ENCODE measurements at regions not wholly inside any gene's neighbourhood (a gene's known extent, or its start where the extent isn't known, plus 50 kb on each side); places are given as distances from the start of the nearest gene placed in this dataset.

DNA sequence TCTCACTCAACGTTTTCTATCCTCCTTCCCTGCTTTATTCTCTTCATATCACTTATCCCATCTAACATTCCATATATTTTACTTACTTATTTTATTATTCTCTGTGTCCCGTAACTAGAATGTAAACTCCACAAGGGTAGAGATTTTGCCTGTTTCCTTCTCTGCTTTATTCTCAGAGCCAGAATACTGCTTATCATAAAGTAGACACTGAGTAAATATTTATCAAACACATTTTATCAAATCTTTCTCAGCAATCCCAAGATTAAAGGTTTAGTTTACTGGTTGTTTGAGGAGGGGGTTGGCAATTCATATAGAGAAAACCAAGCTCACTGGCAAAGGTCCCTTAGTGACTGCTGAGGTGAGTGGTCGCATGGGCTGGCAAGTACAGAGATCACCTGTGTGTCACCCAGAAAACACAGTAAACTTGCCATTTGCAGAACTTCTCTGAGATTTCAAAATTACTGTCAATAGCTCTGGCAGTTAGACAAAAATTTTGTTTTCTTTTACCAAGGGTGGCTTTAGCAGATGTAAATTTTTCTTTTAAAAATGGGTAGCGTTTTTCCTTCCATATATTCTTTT is 662.4 kb downstream of the UTRN start:
- Histone ChIP-seq H4K20me1 (ENCODE audit: insufficient read depth, low read length) (no peaks in the 10 kb centered on the region), H3K36me3 (ENCODE audit: insufficient read depth, low read length) (no peaks in the 10 kb centered on the region), H3K27ac (ENCODE audit: low read depth, low read length, poor library complexity, severe bottlenecking) (no peak overlapping the region), H2AFZ (ENCODE audit: low read length) (no peak overlapping the region), H3K27me3 (ENCODE audit: insufficient read depth, low read length) (no peaks in the 10 kb centered on the region), H3K4me2 (ENCODE audit: low read length) (no peak overlapping the region), H3K9me2 (ENCODE audit: low read depth, low read length) (no peaks in the 10 kb centered on the region), H3F3A (ENCODE audit: insufficient read depth, low read length) (no peaks in the 10 kb centered on the region), H3K9ac (ENCODE audit: low read length) (no peak overlapping the region), H3K79me2 (ENCODE audit: insufficient read depth, low read length) (no peaks in the 10 kb centered on the region), H3K9me3 (ENCODE audit: low read length) (no peaks in the 10 kb centered on the region), H3K4me1 (ENCODE audit: insufficient read depth, low read length, severe bottlenecking) (no peaks in the 10 kb centered on the region), H3K4me3 (ENCODE audit: low read depth, low read length, poor library complexity, severe bottlenecking) (no peak overlapping the region)
- TF ChIP-seq, protein P1, sequence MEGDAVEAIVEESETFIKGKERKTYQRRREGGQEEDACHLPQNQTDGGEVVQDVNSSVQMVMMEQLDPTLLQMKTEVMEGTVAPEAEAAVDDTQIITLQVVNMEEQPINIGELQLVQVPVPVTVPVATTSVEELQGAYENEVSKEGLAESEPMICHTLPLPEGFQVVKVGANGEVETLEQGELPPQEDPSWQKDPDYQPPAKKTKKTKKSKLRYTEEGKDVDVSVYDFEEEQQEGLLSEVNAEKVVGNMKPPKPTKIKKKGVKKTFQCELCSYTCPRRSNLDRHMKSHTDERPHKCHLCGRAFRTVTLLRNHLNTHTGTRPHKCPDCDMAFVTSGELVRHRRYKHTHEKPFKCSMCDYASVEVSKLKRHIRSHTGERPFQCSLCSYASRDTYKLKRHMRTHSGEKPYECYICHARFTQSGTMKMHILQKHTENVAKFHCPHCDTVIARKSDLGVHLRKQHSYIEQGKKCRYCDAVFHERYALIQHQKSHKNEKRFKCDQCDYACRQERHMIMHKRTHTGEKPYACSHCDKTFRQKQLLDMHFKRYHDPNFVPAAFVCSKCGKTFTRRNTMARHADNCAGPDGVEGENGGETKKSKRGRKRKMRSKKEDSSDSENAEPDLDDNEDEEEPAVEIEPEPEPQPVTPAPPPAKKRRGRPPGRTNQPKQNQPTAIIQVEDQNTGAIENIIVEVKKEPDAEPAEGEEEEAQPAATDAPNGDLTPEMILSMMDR (IDR thresholded peaks at IDR 0.05; ENCODE audit: low read length) = no peak
- no peak for TF ChIP-seq EZH2 (IDR thresholded peaks at IDR 0.05; ENCODE audit: borderline replicate concordance, low read length)

DNA sequence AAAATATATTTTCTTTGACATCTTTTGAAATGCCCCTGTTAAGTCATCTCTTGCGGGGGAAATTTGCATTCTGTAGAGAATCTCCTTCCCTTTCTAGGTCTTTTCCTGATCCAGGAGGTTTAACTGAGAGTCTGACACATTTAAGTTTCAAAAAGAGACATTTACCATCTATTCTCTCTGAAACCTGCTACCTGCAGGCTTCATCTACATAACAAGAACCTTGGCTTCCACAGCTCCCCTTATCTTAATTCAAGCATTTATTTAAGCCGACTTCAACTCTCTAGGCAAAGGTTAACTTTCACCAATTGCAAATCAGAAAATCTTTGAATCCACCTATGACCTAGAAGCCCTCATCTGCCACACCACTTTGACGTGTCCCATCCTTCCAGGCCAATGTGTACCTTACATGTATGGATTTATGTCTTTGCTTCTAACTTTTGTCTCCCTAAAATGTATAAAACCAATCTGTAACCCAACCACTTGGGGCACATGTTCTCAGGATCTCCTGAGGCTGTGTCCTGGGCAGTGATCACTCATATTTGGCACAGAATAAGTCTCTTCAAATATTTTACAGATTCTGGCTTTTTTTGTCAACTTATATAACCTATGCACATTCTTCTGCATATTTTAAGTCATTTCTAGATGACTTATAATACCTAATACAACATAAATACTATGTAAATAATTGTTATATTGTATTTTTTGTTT is 666.7 kb downstream of the UTRN start:
- H3K79me2 ChIP-seq (ENCODE audit: insufficient read depth, low read length) = no peaks in the 10 kb centered on the region
- H3F3A ChIP-seq (ENCODE audit: insufficient read depth, low read length) = no peaks in the 10 kb centered on the region
- no peaks in the 10 kb centered on the region for H4K20me1 ChIP-seq (ENCODE audit: insufficient read depth, low read length)
- no peaks in the 10 kb centered on the region for H3K4me1 ChIP-seq (ENCODE audit: insufficient read depth, low read length, severe bottlenecking)
- H3K36me3 ChIP-seq (ENCODE audit: insufficient read depth, low read length) = no peaks in the 10 kb centered on the region
- no peaks in the 10 kb centered on the region for H3K9me3 ChIP-seq (ENCODE audit: low read length)
- H3K27ac ChIP-seq (ENCODE audit: low read depth, low read length, poor library complexity, severe bottlenecking) = no peak overlapping the region
- no peak overlapping the region for H3K9ac ChIP-seq (ENCODE audit: low read length)
- no peak overlapping the region for H3K4me3 ChIP-seq (ENCODE audit: low read depth, low read length, poor library complexity, severe bottlenecking)
- no peak overlapping the region for H3K4me2 ChIP-seq (ENCODE audit: low read length)
- no peak overlapping the region for H2AFZ ChIP-seq (ENCODE audit: low read length)
- no peaks in the 10 kb centered on the region for H3K9me2 ChIP-seq (ENCODE audit: low read depth, low read length)
- H3K27me3 ChIP-seq (ENCODE audit: insufficient read depth, low read length) = no peaks in the 10 kb centered on the region
- TF ChIP-seq, protein P1 (IDR thresholded peaks at IDR 0.05; ENCODE audit: low read length) = no peak
- TF ChIP-seq EZH2 (IDR thresholded peaks at IDR 0.05; ENCODE audit: borderline replicate concordance, low read length) = no peak

DNA sequence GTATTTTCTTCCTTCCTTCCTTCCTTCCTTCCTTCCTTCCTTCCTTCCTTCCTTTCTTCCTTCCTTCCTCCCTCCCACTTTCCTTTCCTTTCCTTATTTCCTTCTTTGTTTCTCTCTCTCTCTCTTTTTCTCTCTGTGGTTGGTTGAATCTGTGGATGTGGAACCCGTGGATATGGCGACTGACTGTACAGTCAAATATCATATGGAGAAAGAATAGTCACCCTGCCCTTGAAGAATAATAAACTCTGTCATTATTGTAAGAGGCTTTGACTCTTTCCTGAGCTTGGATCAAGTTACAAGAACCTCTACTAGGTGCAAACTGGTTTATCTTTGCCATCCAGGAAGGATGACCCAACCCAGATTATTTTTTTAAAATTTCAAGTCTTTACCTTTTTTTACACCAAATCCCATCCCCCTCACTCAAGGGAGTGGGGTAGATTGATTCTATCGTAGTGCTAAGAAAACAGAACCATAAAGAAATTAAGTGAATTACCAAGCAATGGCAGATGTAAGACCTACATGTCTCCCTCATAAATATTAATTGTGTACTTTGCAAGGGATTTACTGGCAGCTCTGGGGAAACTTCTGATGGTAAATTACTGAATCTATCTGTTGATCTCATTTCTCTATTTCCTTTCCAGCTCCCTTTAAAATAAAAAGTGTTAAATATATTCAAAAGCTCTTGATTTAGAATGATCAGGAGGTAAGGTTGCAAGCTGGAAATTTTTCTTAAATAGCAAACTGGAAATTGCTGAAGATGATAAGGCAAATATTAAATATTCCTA is 667.5 kb downstream of the UTRN start:
- Histone ChIP-seq H3K79me2 (ENCODE audit: insufficient read depth, low read length) (no peaks in the 10 kb centered on the region), H3K9me3 (ENCODE audit: low read length) (no peaks in the 10 kb centered on the region), H3K9me2 (ENCODE audit: low read depth, low read length) (no peaks in the 10 kb centered on the region), H3K4me2 (ENCODE audit: low read length) (no peak overlapping the region), H3F3A (ENCODE audit: insufficient read depth, low read length) (no peaks in the 10 kb centered on the region), H3K4me1 (ENCODE audit: insufficient read depth, low read length, severe bottlenecking) (no peaks in the 10 kb centered on the region), H4K20me1 (ENCODE audit: insufficient read depth, low read length) (no peaks in the 10 kb centered on the region), H3K27me3 (ENCODE audit: insufficient read depth, low read length) (no peaks in the 10 kb centered on the region), H3K4me3 (ENCODE audit: low read depth, low read length, poor library complexity, severe bottlenecking) (no peak overlapping the region), H3K27ac (ENCODE audit: low read depth, low read length, poor library complexity, severe bottlenecking) (no peak overlapping the region), H3K9ac (ENCODE audit: low read length) (no peak overlapping the region), H3K36me3 (ENCODE audit: insufficient read depth, low read length) (no peaks in the 10 kb centered on the region), H2AFZ (ENCODE audit: low read length) (no peak overlapping the region)
- TF ChIP-seq, protein P1 (IDR thresholded peaks at IDR 0.05; ENCODE audit: low read length) = no peak
- no peak for TF ChIP-seq EZH2 (IDR thresholded peaks at IDR 0.05; ENCODE audit: borderline replicate concordance, low read length)

Measured in OCI-LY1 (cell line).